Gastrocnemius medialis (tissue), 4 donors: ENCODE measurements at regions not wholly inside any gene's neighbourhood (a gene's known extent, or its start where the extent isn't known, plus 50 kb on each side); places are given as distances from the start of the nearest gene placed in this dataset.
"Not testable (repeated sequence)": the region's sequence is repeated elsewhere in the genome, so short reads cannot be mapped to it uniquely, and the experiment has no call there.

Source experiments
- POLR2A ChIP-seq, 2 donors: fragments of 450-650 bp; IDR thresholded peaks; one replicate each; pipeline ENCODE4 v1.6.1; 2017; ENCODE audit warnings: antibody characterized with exemption in 2 of 2, mild to moderate bottlenecking in 2 of 2, moderate library complexity in 2 of 2
- TF ChIP-seq, protein P1 (sequence below), 5 experiments: fragments of 450-650 bp in 3 of 5; fragments of 200-600 bp in 2 of 5; sonication (generic) in 2 of 5; IDR thresholded peaks in 4 of 5; conservative IDR thresholded peaks in 1 of 5; 1 replicate in 4 of 5; 2 replicates in 1 of 5; pipeline ENCODE4 v1.5.1; 2016 to 2019; ENCODE audit warnings: antibody characterized with exemption in 5 of 5, mild to moderate bottlenecking in 3 of 5, moderate library complexity in 3 of 5

DNA sequence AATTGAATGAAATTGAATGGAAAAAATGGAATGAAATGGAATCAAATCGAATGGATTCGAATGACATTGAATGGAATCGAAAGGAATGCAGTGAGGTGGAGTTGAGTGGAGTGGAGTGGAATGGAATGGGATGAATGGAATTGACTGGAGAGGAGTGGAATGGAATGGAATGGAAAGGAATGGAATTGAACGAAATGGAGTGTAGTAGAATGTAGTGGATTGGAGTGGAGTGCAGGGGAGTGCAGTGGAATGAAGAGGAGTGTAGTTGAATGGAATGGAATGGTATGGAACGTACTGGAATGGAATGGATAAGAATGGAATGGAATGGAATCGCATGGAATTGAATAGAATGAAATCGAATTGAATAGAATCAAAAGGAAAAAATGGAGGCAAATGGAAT lies 1047.3 kb downstream of the CDY1 start:
- TF ChIP-seq, protein P1, sequence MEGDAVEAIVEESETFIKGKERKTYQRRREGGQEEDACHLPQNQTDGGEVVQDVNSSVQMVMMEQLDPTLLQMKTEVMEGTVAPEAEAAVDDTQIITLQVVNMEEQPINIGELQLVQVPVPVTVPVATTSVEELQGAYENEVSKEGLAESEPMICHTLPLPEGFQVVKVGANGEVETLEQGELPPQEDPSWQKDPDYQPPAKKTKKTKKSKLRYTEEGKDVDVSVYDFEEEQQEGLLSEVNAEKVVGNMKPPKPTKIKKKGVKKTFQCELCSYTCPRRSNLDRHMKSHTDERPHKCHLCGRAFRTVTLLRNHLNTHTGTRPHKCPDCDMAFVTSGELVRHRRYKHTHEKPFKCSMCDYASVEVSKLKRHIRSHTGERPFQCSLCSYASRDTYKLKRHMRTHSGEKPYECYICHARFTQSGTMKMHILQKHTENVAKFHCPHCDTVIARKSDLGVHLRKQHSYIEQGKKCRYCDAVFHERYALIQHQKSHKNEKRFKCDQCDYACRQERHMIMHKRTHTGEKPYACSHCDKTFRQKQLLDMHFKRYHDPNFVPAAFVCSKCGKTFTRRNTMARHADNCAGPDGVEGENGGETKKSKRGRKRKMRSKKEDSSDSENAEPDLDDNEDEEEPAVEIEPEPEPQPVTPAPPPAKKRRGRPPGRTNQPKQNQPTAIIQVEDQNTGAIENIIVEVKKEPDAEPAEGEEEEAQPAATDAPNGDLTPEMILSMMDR (IDR thresholded peaks at IDR 0.05 in 4 of 5, conservative IDR thresholded peaks at IDR 0.05 in 1 of 5), result not testable (repeated sequence)
- not testable (repeated sequence) for TF ChIP-seq POLR2A (IDR thresholded peaks at IDR 0.05)
